HCT116 (cell line): ENCODE measurements at regions not wholly inside any gene's neighbourhood (a gene's known extent, or its start where the extent isn't known, plus 50 kb on each side); places are given as distances from the start of the nearest gene placed in this dataset.

Experiments used
- ATAC-seq: fragments of 200-7000 bp; cut with Tn5 transposase; 2 replicates; pipeline ENCODE4 v1.9.1; 2020; ENCODE audit warnings: mild to moderate bottlenecking, moderate library complexity
- BruUV-seq: library from RNA; stranded (reverse); fragments of 400-500 nt; replicated peaks from 2 replicates; lab custom pipeline; 2021; lab: Mats Ljungman, UMichigan
- CTCF ChIA-PET: fragments of 300-600 bp; sonication (Branson Sonifier 250); formaldehyde crosslinking; loops from one replicate; lab custom pipeline; 2021; ENCODE audit warnings: antibody characterized with exemption; lab: Charles Lee
- POLR2A ChIA-PET: fragments of 300-600, 350-600 bp; sonication (Branson Sonifier 250); formaldehyde crosslinking; loops from one replicate; lab custom pipeline; 2021; ENCODE audit warnings: antibody characterized with exemption; lab: Charles Lee
- RAD21 ChIA-PET, 2 experiments: fragments of 300-600 bp; sonication (Branson Sonifier 250); formaldehyde crosslinking; loops; one replicate each; lab custom pipeline; 2023; ENCODE audit warnings: low total read pairs in 2 of 2; ENCODE audit not compliant: uncharacterized antibody in 2 of 2, unreplicated experiment in 2 of 2, low non-redundant PET in 1 of 2; lab: Charles Lee
- DNase-seq: peaks from one replicate; pipeline ENCODE4 v3.0.0-alpha.2; 2010; ENCODE audit warnings: low read depth, low spot score
- H2AFZ ChIP-seq: fragments of 200-600 bp; shearing (Covaris generic), sonication (generic); 2 replicates; pipeline ENCODE4 v1.6.1; 2017; ENCODE audit warnings: low read depth, mixed run types, mixed read lengths, antibody characterized with exemption, low read length; ENCODE audit not compliant: poor library complexity, severe bottlenecking
- H3K27ac ChIP-seq: 2 replicates; pipeline ENCODE4 v1.5.1; 2012; ENCODE audit warnings: low read depth, low read length
- H3K27me3 ChIP-seq: fragments of 200-600 bp; sonication (generic); 2 replicates; pipeline ENCODE4 v1.6.1; 2016; ENCODE audit warnings: mixed run types, low read length, mixed read lengths; ENCODE audit not compliant: insufficient read depth
- H3K36me3 ChIP-seq, 2 experiments: fragments of 200-500 bp in 1 of 2; fragments of 200-600 bp in 1 of 2; sonication (Bioruptor generic) in 1 of 2; sonication (generic) in 1 of 2; 2 replicates each; pipeline versions ENCODE4 v1.5.1 to v1.6.1; 2014 to 2016; ENCODE audit warnings: low read length in 2 of 2, inconsistent platforms in 1 of 2, mixed read lengths in 1 of 2, mixed run types in 1 of 2; ENCODE audit not compliant: insufficient read depth in 2 of 2, control insufficient read depth in 1 of 2
- H3K4me1 ChIP-seq, 2 experiments: fragments of 200-600 bp in 1 of 2; sonication (generic) in 1 of 2; 2 replicates each; pipeline versions ENCODE4 v1.5.1 to v1.6.1; 2012 to 2017; ENCODE audit warnings: low read length in 2 of 2, inconsistent platforms in 1 of 2, mild to moderate bottlenecking in 1 of 2, mixed read lengths in 1 of 2, mixed run types in 1 of 2, moderate library complexity in 1 of 2; ENCODE audit not compliant: insufficient read depth in 2 of 2, control insufficient read depth in 1 of 2
- H3K4me2 ChIP-seq: fragments of 200-600 bp; sonication (generic); 2 replicates; pipeline ENCODE4 v1.6.1; 2017; ENCODE audit warnings: mixed run types, low read length, mixed read lengths
- H3K4me3 ChIP-seq, 2 experiments: fragments of 200-600 bp in 1 of 2; sonication (generic) in 1 of 2; replicated peaks in 1 of 2; 2 replicates each; pipeline ENCODE4 v1.5.1; 2011 to 2016; ENCODE audit warnings: low read length in 2 of 2, control low read depth in 1 of 2, low read depth in 1 of 2, mild to moderate bottlenecking in 1 of 2, mixed read lengths in 1 of 2, mixed run types in 1 of 2
- H3K79me2 ChIP-seq: fragments of 200-600 bp; sonication (generic); 2 replicates; pipeline ENCODE4 v1.6.1; 2017; ENCODE audit warnings: mild to moderate bottlenecking, mixed run types, low read length, moderate library complexity, mixed read lengths; ENCODE audit not compliant: insufficient read depth
- H3K9ac ChIP-seq: fragments of 200-600 bp; sonication (generic); 2 replicates; pipeline ENCODE4 v1.6.1; 2016; ENCODE audit warnings: low read length, mixed read lengths
- H3K9me2 ChIP-seq: fragments of 200-600 bp; sonication (generic), shearing (Covaris generic); 2 replicates; pipeline ENCODE4 v1.6.1; 2017; ENCODE audit warnings: mixed run types, mild to moderate bottlenecking, moderate library complexity; ENCODE audit not compliant: insufficient read depth
- H3K9me3 ChIP-seq, 2 experiments: fragments of 200-500 bp in 1 of 2; fragments of 200-600 bp in 1 of 2; sonication (Bioruptor generic) in 1 of 2; sonication (generic) in 1 of 2; 2 replicates each; pipeline ENCODE4 v1.6.1; 2014 to 2017; ENCODE audit warnings: low read length in 2 of 2, mixed read lengths in 2 of 2, inconsistent platforms in 1 of 2, low read depth in 1 of 2, mild to moderate bottlenecking in 1 of 2, mixed run types in 1 of 2, moderate library complexity in 1 of 2; ENCODE audit not compliant: control insufficient read depth in 1 of 2, insufficient read depth in 1 of 2
- H4K20me1 ChIP-seq: fragments of 200-600 bp; sonication (generic), shearing (Covaris generic); 2 replicates; pipeline ENCODE4 v1.6.1; 2017; ENCODE audit warnings: mixed run types, mild to moderate bottlenecking, moderate library complexity; ENCODE audit not compliant: insufficient read depth
- CBX3 ChIP-seq: IDR thresholded peaks from 2 replicates; pipeline ENCODE4 v1.6.1; 2012; ENCODE audit warnings: low read depth
- CEBPB ChIP-seq: IDR thresholded peaks from 2 replicates; pipeline ENCODE4 v1.6.1; 2012; ENCODE audit warnings: low read depth
- EZH2phosphoT487 ChIP-seq: fragments of 200-600 bp; IDR thresholded peaks from 2 replicates; pipeline ENCODE4 v1.6.1; 2018; ENCODE audit warnings: antibody characterized with exemption, borderline replicate concordance
- FOSL1 ChIP-seq: IDR thresholded peaks from 2 replicates; pipeline ENCODE4 v1.6.1; 2012; ENCODE audit warnings: low read depth
- JUND ChIP-seq: IDR thresholded peaks from 2 replicates; pipeline ENCODE4 v1.6.1; 2012
- POLR2A ChIP-seq: IDR thresholded peaks from 2 replicates; pipeline ENCODE4 v1.7.0; 2011; ENCODE audit warnings: borderline replicate concordance; ENCODE audit not compliant: insufficient read depth, insufficient read length; ENCODE audit errors: extremely low read depth
- POLR2AphosphoS5 ChIP-seq: IDR thresholded peaks from 2 replicates; pipeline ENCODE4 v1.6.1; 2011; ENCODE audit warnings: mild to moderate bottlenecking, low read depth, low read length, moderate library complexity
- REST ChIP-seq: IDR thresholded peaks from 2 replicates; pipeline ENCODE4 v1.6.1; 2012; ENCODE audit warnings: low read depth
- SIN3A ChIP-seq: IDR thresholded peaks from 2 replicates; pipeline ENCODE4 v1.6.1; 2012; ENCODE audit warnings: low read depth
- TCF7L2 ChIP-seq: IDR thresholded peaks from 2 replicates; pipeline ENCODE4 v1.7.0; 2011; ENCODE audit warnings: borderline replicate concordance, inconsistent platforms; ENCODE audit not compliant: insufficient read depth, insufficient read length; ENCODE audit errors: extremely low read depth
- ZBTB33 ChIP-seq: IDR thresholded peaks from 2 replicates; pipeline ENCODE4 v1.6.1; 2011; ENCODE audit warnings: mild to moderate bottlenecking, low read length, moderate library complexity; ENCODE audit not compliant: insufficient replicate concordance; ENCODE audit errors: extremely low read depth
- ZNF274 ChIP-seq: fragments of 200-500 bp; sonication (Bioruptor generic); IDR thresholded peaks from 2 replicates; pipeline ENCODE4 v1.6.1; 2014; ENCODE audit warnings: mild to moderate bottlenecking, low read depth, low read length, inconsistent platforms
- intact Hi-C: fragments of 100-400 bp; cut with micrococcal nuclease; formaldehyde crosslinking; loops from 2 replicates; pipeline ENCODE4 v1.10.0; 2022

- intact Hi-C loops: no loop called here
- H3K4me1 ChIP-seq: no peaks in the 10 kb centered on the region
- no peak overlapping the region for H2AFZ ChIP-seq
- TF ChIP-seq ZNF274: no peak
- no peak for TF ChIP-seq POLR2A
- TF ChIP-seq CEBPB: no peak
- no peak for TF ChIP-seq REST
- no peak for TF ChIP-seq SIN3A
- no peak for TF ChIP-seq EZH2phosphoT487
- TF ChIP-seq JUND: no peak
- TF ChIP-seq POLR2AphosphoS5: no peak
- no peak for TF ChIP-seq CBX3
- TF ChIP-seq FOSL1: no peak
- no peak for TF ChIP-seq TCF7L2
- TF ChIP-seq ZBTB33: no peak
- no peaks in the 10 kb centered on the region for H3K79me2 ChIP-seq
- no peaks in the 10 kb centered on the region for H3K27me3 ChIP-seq
- H3K4me2 ChIP-seq: no peak overlapping the region
- no peak for ATAC-seq
- no peak overlapping the region for H3K27ac ChIP-seq
- H3K36me3 ChIP-seq: no peaks in the 10 kb centered on the region
- H3K9me2 ChIP-seq: no peaks in the 10 kb centered on the region
- POLR2A ChIA-PET: no interaction called here
- CTCF ChIA-PET: no interaction called here
- no peak overlapping the region for H3K4me3 ChIP-seq
- RAD21 ChIA-PET: no interaction called here
- H3K9ac ChIP-seq: no peak overlapping the region
- H4K20me1 ChIP-seq: no peaks in the 10 kb centered on the region
- no peak for DNase-seq
- peaks cover 3 to 21% of the 10 kb centered on the region in 2 experiments; a peak in 2 of 4 replicates for H3K9me3 ChIP-seq
- BruUV-seq: no TSS peak
Measured at GRCh38 chr4:66829310-66829709, 716.0 kb downstream of the CENPC start.
